ENCODE measurements at regions not wholly inside any gene's neighbourhood (a gene's known extent, or its start where the extent isn't known, plus 50 kb on each side); places are given as distances from the start of the nearest gene placed in this dataset.

DNA sequence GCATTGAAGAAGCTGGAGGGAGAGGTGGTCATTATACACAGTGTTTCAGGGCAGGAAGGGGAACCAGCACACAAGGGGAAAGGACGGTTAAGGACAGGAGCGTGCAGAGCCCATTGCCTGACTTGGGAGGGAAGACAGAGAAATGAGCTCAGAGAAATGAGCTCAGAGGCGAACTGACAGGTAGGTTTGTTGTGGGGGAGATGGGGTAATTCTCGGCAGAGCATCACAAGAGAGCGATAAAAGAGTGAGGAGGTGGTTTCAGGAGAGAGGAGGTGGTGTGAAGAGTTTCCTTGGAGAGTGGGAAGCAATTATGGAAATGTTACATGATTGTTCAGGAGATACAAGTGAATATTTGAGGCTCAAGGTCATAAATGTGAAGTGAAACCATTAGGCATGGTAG lies 61.0 kb downstream of the MRGPRX1 start:
- DNase-seq (ENCODE audit: extremely low read depth, low read depth, low spot score), result no peak

DNA sequence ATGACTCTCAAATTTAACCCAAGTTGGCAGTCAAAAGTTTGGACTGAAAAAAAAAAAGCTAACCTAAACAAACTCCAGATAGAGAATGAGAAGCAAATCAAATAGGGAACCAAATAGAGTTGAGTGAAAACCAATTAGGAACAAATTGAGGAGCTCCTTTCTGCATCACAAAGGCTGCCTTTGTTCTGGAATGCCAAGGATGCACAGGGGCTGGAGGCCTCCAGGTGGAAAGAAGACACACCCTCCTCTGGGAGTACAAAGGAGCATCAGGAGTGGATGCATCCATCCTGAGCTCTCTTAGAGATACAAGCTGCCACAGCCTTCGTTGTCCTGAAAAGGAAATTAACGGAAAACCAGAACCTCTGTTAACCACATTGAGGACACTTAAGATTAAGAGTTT lies 73.3 kb downstream of the MRGPRX1 start:
- DNase-seq (ENCODE audit: extremely low read depth, low read depth, low spot score), result no peak

DNA sequence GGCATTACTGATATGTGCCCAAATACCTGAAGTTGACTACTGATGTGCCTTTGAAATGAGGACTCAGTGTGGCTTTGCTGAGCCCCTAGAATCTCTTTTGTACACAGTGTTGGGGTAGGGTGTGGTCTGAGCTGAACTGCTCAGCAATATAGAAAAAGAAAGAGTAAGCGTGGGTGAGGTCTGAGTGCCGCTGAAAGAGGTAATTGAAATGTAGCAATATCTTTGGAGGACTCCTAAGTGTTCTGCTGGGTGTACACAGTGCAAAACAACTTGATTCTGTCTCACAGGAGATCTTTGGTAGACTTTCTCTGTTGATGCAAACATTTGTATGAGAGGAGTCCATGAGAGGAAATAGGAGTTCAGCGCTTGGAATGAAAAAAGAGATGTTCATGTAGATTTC lies 73.7 kb upstream of the PTPN5 start:
- no peak for DNase-seq (ENCODE audit: extremely low read depth, low read depth, low spot score)

DNA sequence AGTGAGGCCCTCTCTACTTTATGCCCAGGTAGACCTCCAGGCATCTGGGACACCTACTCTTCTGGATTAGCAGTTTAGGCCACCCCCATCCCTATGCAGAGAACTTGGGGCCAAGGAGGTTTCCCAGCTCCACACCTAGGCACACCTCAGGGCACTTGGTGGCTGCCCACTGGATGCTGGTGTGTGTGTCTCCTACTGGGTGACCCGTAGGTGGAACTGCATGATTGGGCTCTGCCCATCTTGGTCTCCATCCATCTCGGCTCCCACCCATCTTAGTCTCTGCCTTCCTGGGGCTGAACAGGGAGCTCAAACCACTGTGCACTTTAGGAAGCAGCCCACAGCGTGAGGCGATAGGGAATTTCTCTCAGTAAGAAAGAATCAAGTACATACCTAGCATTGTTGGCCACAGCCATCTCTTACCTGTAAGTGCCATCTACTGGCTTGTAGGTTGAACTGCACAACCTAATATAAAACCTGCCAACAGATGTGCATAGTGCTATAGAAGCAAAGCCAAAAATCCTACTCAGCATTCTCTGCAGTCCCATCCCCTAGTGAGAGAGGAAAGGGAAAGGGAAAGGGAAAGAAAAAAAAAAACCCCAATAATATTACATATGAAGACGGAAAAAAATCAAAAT lies 61.6 kb upstream of the PTPN5 start:
- no peak for DNase-seq (ENCODE audit: extremely low read depth, low read depth, low spot score)

DNA sequence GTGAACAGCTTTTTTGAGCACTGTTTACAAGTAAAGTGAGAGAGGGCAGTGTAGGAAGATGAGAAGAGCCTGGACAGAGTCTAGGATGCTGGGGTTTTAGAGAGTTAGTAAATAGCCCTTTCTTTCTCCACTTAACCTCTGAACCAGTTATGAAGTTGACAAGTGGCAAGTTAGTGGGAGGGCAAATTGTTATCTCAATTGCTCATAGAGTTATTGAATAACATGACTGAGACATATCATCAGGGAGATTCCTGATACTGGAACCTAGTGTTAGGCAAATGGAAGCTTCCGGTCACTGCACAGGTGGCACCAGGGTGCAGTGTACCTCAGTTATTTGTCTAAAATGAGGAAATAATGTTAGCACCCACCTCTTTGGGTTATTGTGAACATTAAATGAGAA lies 57.8 kb upstream of the PTPN5 start:
- DNase-seq (ENCODE audit: extremely low read depth, low read depth, low spot score), result no peak

DNA sequence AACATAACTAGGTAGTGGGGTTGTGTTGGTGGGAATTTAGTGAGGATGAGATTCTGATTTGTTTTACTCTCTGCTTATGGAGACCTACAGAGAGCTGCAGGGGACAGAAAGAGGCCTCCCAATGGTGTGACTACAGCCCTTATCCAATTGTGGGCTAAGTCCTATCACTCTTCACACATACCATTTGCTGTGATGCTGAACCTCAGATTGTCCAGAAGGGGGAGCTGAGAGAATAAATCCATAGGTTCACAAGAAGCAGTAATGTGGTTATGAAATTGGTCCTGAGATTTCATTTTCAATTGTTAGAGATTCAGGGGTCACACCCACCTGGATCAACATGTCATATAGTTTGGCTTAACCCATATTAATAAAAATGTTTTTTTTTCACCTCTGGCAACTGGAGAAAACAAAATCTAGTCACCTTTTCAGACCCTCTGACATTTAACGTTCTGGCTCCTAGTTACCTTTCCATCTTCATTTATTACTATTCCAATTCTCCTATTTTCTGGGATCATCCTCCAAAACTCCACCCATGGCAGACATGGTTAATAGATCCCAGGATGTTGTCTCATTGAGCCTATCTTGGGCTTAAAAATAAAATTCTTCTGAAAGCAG lies 53.3 kb upstream of the PTPN5 start:
- peak; percentile 7 for DNase-seq (ENCODE audit: extremely low read depth, low read depth, low spot score)
